Keratinocyte (primary cell): ENCODE measurements at regions not wholly inside any gene's neighbourhood (a gene's known extent, or its start where the extent isn't known, plus 50 kb on each side); places are given as distances from the start of the nearest gene placed in this dataset.
"Not testable (repeated sequence)": the region's sequence is repeated elsewhere in the genome, so short reads cannot be mapped to it uniquely, and the experiment has no call there.

Source experiments
- EZH2 ChIP-seq: IDR thresholded peaks from one replicate; pipeline ENCODE4 v1.6.1; 2012; ENCODE audit warnings: inconsistent platforms, mild to moderate bottlenecking, low read length, moderate library complexity
- TF ChIP-seq, protein P1 (sequence below), 3 experiments: IDR thresholded peaks in 1 of 3; conservative IDR thresholded peaks in 1 of 3; optimal IDR thresholded peaks in 1 of 3; 2 replicates in 2 of 3; 3 replicates in 1 of 3; pipeline versions ENCODE3 to v1.5.1; 2011; ENCODE audit warnings: low read length in 3 of 3, mild to moderate bottlenecking in 3 of 3, moderate library complexity in 2 of 3, control low read depth in 1 of 3, inconsistent platforms in 1 of 3; ENCODE audit not compliant: insufficient read depth in 2 of 3; ENCODE audit errors: extremely low read depth in 1 of 3

DNA sequence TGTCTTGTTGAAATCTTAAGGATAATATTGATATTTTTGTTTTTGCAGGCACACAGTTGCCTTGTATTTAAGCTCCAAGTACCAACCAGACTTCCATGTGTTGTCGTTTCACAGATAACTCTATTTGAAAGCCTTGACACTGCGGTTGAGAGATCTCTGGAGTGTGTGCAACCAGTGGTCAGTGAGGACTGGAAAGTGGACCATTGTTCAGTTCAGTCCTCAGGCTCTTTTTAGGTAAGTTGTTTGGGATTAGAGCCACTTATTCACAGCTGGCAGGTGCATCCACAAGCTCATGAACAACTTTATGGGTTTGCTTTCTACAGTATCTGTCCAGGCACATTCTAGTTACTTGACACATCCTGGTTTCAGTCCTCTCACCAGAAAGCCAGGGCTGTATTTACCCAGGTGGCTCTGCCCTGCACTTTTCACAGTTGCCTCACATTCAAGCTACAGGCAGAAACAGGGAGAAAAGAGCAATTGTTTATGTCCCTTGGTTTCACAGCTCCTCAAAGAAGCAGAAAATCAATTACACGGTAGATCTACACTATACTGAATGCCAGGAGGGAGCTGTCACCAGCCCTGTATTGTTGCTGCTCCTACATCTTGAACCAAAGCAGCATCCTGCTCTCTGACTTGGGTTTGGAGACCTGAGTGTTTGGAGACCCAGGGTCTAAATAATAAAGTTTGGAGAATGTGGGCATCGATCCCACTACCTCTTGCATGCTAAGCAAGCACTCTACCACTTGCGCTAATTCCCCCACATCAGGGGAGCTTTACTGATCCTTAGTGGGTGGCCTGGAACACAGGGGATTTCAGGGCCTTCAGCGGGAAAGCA is 543.3 kb downstream of the PRIM2 start:
- TF ChIP-seq, protein P1, sequence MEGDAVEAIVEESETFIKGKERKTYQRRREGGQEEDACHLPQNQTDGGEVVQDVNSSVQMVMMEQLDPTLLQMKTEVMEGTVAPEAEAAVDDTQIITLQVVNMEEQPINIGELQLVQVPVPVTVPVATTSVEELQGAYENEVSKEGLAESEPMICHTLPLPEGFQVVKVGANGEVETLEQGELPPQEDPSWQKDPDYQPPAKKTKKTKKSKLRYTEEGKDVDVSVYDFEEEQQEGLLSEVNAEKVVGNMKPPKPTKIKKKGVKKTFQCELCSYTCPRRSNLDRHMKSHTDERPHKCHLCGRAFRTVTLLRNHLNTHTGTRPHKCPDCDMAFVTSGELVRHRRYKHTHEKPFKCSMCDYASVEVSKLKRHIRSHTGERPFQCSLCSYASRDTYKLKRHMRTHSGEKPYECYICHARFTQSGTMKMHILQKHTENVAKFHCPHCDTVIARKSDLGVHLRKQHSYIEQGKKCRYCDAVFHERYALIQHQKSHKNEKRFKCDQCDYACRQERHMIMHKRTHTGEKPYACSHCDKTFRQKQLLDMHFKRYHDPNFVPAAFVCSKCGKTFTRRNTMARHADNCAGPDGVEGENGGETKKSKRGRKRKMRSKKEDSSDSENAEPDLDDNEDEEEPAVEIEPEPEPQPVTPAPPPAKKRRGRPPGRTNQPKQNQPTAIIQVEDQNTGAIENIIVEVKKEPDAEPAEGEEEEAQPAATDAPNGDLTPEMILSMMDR (optimal IDR thresholded peaks at IDR 0.05 in 1 of 3, IDR thresholded peaks at IDR 0.05 in 1 of 3, conservative IDR thresholded peaks at IDR 0.05 in 1 of 3; ENCODE audit: extremely low read depth in 1 of 3, insufficient read depth in 2 of 3, low read length in 3 of 3), result not testable (repeated sequence)
- not testable (repeated sequence) for TF ChIP-seq EZH2
